HG03196 (cell line): ENCODE measurements at regions not wholly inside any gene's neighbourhood (a gene's known extent, or its start where the extent isn't known, plus 50 kb on each side); places are given as distances from the start of the nearest gene placed in this dataset.
"Not testable (repeated sequence)": the region's sequence is repeated elsewhere in the genome, so short reads cannot be mapped to it uniquely, and the experiment has no call there.

ENCODE experiments used
- ATAC-seq: cut with Tn5 transposase; IDR thresholded peaks from one replicate; pipeline ENCODE4 v1.9.1; 2021; ENCODE audit not compliant: unreplicated experiment

- no peak for ATAC-seq
Observed at GRCh38 chr3:21256932-21257331, 494.1 kb downstream of the ZNF385D start.

GRCh38 chr3:21238661-21239060 lies 512.3 kb downstream of the ZNF385D start:
- ATAC-seq, result no peak

GRCh38 chr3:21237638-21238037 lies 513.4 kb downstream of the ZNF385D start:
- no peak for ATAC-seq

- no peak for ATAC-seq
Observed at GRCh38 chr3:21235491-21235890, 515.5 kb downstream of the ZNF385D start.

GRCh38 chr3:21234933-21235332 lies 516.1 kb downstream of the ZNF385D start:
- no peak for ATAC-seq

- ATAC-seq, result no peak
Observed at GRCh38 chr3:21229426-21230135, 521.4 kb downstream of the ZNF385D start.

- ATAC-seq, result no peak
Observed at GRCh38 chr3:21226086-21226485, 524.9 kb downstream of the ZNF385D start.

- ATAC-seq, result no peak
Observed at GRCh38 chr3:21220944-21221343, 530.1 kb downstream of the ZNF385D start.

- no peak for ATAC-seq
Observed at GRCh38 chr3:21216598-21216997, 534.4 kb downstream of the ZNF385D start.

GRCh38 chr3:21204122-21204521 lies 546.9 kb downstream of the ZNF385D start:
- ATAC-seq, result not testable (repeated sequence)

- ATAC-seq, result no peak
Observed at GRCh38 chr3:21195203-21195602, 555.8 kb downstream of the ZNF385D start.

GRCh38 chr3:21194036-21194435 lies 557.0 kb downstream of the ZNF385D start:
- ATAC-seq, result not testable (repeated sequence)

GRCh38 chr3:21188459-21188858 lies 562.6 kb downstream of the ZNF385D start:
- ATAC-seq, result no peak

GRCh38 chr3:21185816-21186314 lies 565.1 kb downstream of the ZNF385D start:
- no peak for ATAC-seq

GRCh38 chr3:21174461-21174860 lies 576.5 kb downstream of the ZNF385D start:
- ATAC-seq, result no peak

- no peak for ATAC-seq
Observed at GRCh38 chr3:21170964-21171363, 580.0 kb downstream of the ZNF385D start.

GRCh38 chr3:21169948-21170347 lies 581.1 kb downstream of the ZNF385D start:
- ATAC-seq, result no peak

GRCh38 chr3:21168471-21168870 lies 582.5 kb downstream of the ZNF385D start:
- ATAC-seq, result no peak

GRCh38 chr3:21163956-21164355 lies 587.1 kb downstream of the ZNF385D start:
- ATAC-seq, result no peak

- ATAC-seq, result no peak
Observed at GRCh38 chr3:21159543-21159906, 591.5 kb downstream of the ZNF385D start.

- ATAC-seq, result no peak
Observed at GRCh38 chr3:21158861-21159542, 592.0 kb downstream of the ZNF385D start.

GRCh38 chr3:21154911-21155310 lies 596.1 kb downstream of the ZNF385D start:
- no peak for ATAC-seq
